HEK293 (cell line): ENCODE measurements at regions not wholly inside any gene's neighbourhood (a gene's known extent, or its start where the extent isn't known, plus 50 kb on each side); places are given as distances from the start of the nearest gene placed in this dataset.

ENCODE experiments used
- CTCF ChIA-PET: fragments of 350-600 bp; formaldehyde crosslinking; extraction: SDS; loops from one replicate; lab custom pipeline; 2021; ENCODE audit warnings: antibody characterized with exemption; lab: Yijun Ruan, JAX
- POLR2A ChIA-PET: fragments of 300-600 bp; formaldehyde crosslinking; extraction: SDS; loops from one replicate; lab custom pipeline; 2020; ENCODE audit warnings: antibody characterized with exemption, inconsistent platforms; lab: Yijun Ruan, JAX
- H3K27ac ChIP-seq: fragments of 200-500 bp; sonication (Bioruptor generic); 2 replicates; pipeline ENCODE4 v1.5.1; 2014; ENCODE audit warnings: low read depth, low read length, control low read depth, inconsistent platforms; ENCODE audit errors: extremely low read depth
- H3K36me3 ChIP-seq, 2 experiments: fragments of 200-500 bp in 1 of 2; sonication (Bioruptor generic) in 1 of 2; 1 replicate in 1 of 2; 2 replicates in 1 of 2; pipeline ENCODE4 v1.5.1; 2014 to 2017; ENCODE audit warnings: inconsistent platforms in 2 of 2, low read length in 2 of 2; ENCODE audit not compliant: control insufficient read depth in 2 of 2, insufficient read depth in 1 of 2
- H3K4me1 ChIP-seq: fragments of 200-500 bp; sonication (Bioruptor generic); 2 replicates; pipeline ENCODE4 v1.5.1; 2014; ENCODE audit warnings: mild to moderate bottlenecking, low read length, inconsistent platforms; ENCODE audit not compliant: control insufficient read depth, insufficient read depth
- H3K4me3 ChIP-seq: 2 replicates; pipeline ENCODE4 v1.5.1; 2011; ENCODE audit warnings: low read depth, mild to moderate bottlenecking, control low read depth, low read length, moderate library complexity
- H3K9me3 ChIP-seq: fragments of 200-500 bp; sonication (Bioruptor generic); 2 replicates; pipeline ENCODE4 v1.5.1; 2014; ENCODE audit warnings: low read depth, low read length, inconsistent platforms; ENCODE audit not compliant: control insufficient read depth, insufficient read depth
- PRDM2 ChIP-seq: fragments of 450-650 bp; formaldehyde crosslinking; IDR thresholded peaks from 2 replicates; pipeline ENCODE4 v1.5.1; 2016; ENCODE audit warnings: missing biosample characterization, missing genetic modification characterization, borderline replicate concordance
- SCRT2 ChIP-seq: fragments of 450-650 bp; formaldehyde crosslinking; IDR thresholded peaks from 2 replicates; pipeline ENCODE4 v1.5.1; 2016; ENCODE audit warnings: missing biosample characterization, missing genetic modification characterization
- ZNF112 ChIP-seq: fragments of 450-650 bp; formaldehyde crosslinking; IDR thresholded peaks from 2 replicates; pipeline ENCODE4 v1.5.0; 2017; ENCODE audit warnings: missing biosample characterization, missing genetic modification characterization
- ZNF140 ChIP-seq: fragments of 450-650 bp; formaldehyde crosslinking; IDR thresholded peaks from 2 replicates; pipeline ENCODE4 v1.5.1; 2016; ENCODE audit warnings: missing biosample characterization, missing genetic modification characterization
- ZNF146 ChIP-seq: fragments of 450-650 bp; formaldehyde crosslinking; IDR thresholded peaks from 2 replicates; pipeline ENCODE4 v1.5.1; 2016; ENCODE audit warnings: missing biosample characterization, missing genetic modification characterization
- ZNF169 ChIP-seq: fragments of 450-650 bp; formaldehyde crosslinking; IDR thresholded peaks from 2 replicates; pipeline ENCODE4 v1.5.1; 2016; ENCODE audit warnings: missing biosample characterization, missing genetic modification characterization
- ZNF19 ChIP-seq: fragments of 450-650 bp; formaldehyde crosslinking; IDR thresholded peaks from 2 replicates; pipeline ENCODE4; 2016; ENCODE audit warnings: missing biosample characterization, missing genetic modification characterization, low read depth
- ZNF274 ChIP-seq, 2 experiments: fragments of 200-500 bp in 1 of 2; fragments of 450-650 bp in 1 of 2; sonication (Bioruptor generic) in 1 of 2; formaldehyde crosslinking in 1 of 2; IDR thresholded peaks; 2 replicates each; pipeline versions ENCODE4 v1.5.1 to v1.6.1; 2014 to 2016; ENCODE audit warnings: borderline replicate concordance in 1 of 2, inconsistent platforms in 1 of 2, low read length in 1 of 2, missing biosample characterization in 1 of 2, missing genetic modification characterization in 1 of 2
- ZNF518A ChIP-seq: fragments of 450-650 bp; formaldehyde crosslinking; conservative IDR thresholded peaks from 2 replicates; pipeline ENCODE4 v1.5.1; 2016; ENCODE audit warnings: low read depth, missing biosample characterization, missing genetic modification characterization
- ZNF560 ChIP-seq: fragments of 450-650 bp; formaldehyde crosslinking; IDR thresholded peaks from 2 replicates; pipeline ENCODE4 v1.5.1; 2017; ENCODE audit warnings: missing biosample characterization, missing genetic modification characterization, borderline replicate concordance
- ZNF585B ChIP-seq: fragments of 450-650 bp; formaldehyde crosslinking; IDR thresholded peaks from 2 replicates; pipeline ENCODE4 v1.5.1; 2016; ENCODE audit warnings: missing biosample characterization, missing genetic modification characterization
- ZNF645 ChIP-seq: fragments of 450-650 bp; formaldehyde crosslinking; IDR thresholded peaks from 2 replicates; pipeline ENCODE4; 2016; ENCODE audit warnings: missing biosample characterization, missing genetic modification characterization
- ZNF777 ChIP-seq: fragments of 450-650 bp; formaldehyde crosslinking; IDR thresholded peaks from 2 replicates; pipeline ENCODE4 v1.5.1; 2017; ENCODE audit warnings: missing biosample characterization, missing genetic modification characterization, borderline replicate concordance
- TF ChIP-seq, protein P1 (sequence below): fragments of 450-650 bp; formaldehyde crosslinking; IDR thresholded peaks from 2 replicates; pipeline ENCODE4 v1.5.1; 2017; ENCODE audit warnings: missing biosample characterization, missing genetic modification characterization
- TF ChIP-seq, protein P2 (sequence below): fragments of 450-650 bp; formaldehyde crosslinking; IDR thresholded peaks from 2 replicates; pipeline ENCODE4 v1.5.1; 2017; ENCODE audit warnings: missing biosample characterization, missing genetic modification characterization
- TF ChIP-seq, protein P3 (sequence below): fragments of 450-650 bp; formaldehyde crosslinking; IDR thresholded peaks from 2 replicates; pipeline ENCODE4 v1.5.1; 2016; ENCODE audit warnings: missing biosample characterization, missing genetic modification characterization

DNA sequence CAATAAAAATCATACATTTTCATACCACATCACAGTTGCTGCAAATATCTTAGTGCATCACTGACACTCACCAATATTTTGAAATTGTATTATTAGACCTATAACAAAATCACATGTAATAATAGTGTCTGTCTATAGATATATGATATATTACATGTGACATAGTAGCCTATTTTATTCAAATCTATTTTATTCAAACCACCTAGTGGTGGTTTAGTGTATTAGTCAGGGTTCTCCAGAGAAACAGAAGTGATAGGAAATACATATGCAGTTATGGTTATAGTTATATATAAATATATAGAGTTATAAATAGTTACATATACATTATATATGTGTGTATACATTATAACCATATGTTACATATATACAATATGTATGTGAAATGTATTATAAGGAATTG lies 366.5 kb upstream of the ARID1B start:
- H3K27ac ChIP-seq, result no peak overlapping the region
- no peak overlapping the region for H3K4me3 ChIP-seq
- H3K9me3 ChIP-seq, result no peaks in the 10 kb centered on the region
- H3K4me1 ChIP-seq, result no peaks in the 10 kb centered on the region
- H3K36me3 ChIP-seq, result no peaks in the 10 kb centered on the region
- CTCF ChIA-PET, result no interaction called here
- TF ChIP-seq ZNF140 (tag by site-specific recombination) (no peak), ZNF146 (tag by site-specific recombination) (no peak), ZNF169 (tag by site-specific recombination) (no peak), SCRT2 (no peak), ZNF112 (tag by site-specific recombination) (no peak), PRDM2 (no peak), ZNF585B (tag by site-specific recombination) (no peak), ZNF560 (tag by site-specific recombination) (no peak), ZNF777 (no peak)
- TF ChIP-seq, protein P1, sequence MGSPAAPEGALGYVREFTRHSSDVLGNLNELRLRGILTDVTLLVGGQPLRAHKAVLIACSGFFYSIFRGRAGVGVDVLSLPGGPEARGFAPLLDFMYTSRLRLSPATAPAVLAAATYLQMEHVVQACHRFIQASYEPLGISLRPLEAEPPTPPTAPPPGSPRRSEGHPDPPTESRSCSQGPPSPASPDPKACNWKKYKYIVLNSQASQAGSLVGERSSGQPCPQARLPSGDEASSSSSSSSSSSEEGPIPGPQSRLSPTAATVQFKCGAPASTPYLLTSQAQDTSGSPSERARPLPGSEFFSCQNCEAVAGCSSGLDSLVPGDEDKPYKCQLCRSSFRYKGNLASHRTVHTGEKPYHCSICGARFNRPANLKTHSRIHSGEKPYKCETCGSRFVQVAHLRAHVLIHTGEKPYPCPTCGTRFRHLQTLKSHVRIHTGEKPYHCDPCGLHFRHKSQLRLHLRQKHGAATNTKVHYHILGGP (tag by site-specific recombination), result no peak
- TF ChIP-seq, protein P2, sequence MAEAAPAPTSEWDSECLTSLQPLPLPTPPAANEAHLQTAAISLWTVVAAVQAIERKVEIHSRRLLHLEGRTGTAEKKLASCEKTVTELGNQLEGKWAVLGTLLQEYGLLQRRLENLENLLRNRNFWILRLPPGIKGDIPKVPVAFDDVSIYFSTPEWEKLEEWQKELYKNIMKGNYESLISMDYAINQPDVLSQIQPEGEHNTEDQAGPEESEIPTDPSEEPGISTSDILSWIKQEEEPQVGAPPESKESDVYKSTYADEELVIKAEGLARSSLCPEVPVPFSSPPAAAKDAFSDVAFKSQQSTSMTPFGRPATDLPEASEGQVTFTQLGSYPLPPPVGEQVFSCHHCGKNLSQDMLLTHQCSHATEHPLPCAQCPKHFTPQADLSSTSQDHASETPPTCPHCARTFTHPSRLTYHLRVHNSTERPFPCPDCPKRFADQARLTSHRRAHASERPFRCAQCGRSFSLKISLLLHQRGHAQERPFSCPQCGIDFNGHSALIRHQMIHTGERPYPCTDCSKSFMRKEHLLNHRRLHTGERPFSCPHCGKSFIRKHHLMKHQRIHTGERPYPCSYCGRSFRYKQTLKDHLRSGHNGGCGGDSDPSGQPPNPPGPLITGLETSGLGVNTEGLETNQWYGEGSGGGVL, result no peak
- TF ChIP-seq, protein P3, sequence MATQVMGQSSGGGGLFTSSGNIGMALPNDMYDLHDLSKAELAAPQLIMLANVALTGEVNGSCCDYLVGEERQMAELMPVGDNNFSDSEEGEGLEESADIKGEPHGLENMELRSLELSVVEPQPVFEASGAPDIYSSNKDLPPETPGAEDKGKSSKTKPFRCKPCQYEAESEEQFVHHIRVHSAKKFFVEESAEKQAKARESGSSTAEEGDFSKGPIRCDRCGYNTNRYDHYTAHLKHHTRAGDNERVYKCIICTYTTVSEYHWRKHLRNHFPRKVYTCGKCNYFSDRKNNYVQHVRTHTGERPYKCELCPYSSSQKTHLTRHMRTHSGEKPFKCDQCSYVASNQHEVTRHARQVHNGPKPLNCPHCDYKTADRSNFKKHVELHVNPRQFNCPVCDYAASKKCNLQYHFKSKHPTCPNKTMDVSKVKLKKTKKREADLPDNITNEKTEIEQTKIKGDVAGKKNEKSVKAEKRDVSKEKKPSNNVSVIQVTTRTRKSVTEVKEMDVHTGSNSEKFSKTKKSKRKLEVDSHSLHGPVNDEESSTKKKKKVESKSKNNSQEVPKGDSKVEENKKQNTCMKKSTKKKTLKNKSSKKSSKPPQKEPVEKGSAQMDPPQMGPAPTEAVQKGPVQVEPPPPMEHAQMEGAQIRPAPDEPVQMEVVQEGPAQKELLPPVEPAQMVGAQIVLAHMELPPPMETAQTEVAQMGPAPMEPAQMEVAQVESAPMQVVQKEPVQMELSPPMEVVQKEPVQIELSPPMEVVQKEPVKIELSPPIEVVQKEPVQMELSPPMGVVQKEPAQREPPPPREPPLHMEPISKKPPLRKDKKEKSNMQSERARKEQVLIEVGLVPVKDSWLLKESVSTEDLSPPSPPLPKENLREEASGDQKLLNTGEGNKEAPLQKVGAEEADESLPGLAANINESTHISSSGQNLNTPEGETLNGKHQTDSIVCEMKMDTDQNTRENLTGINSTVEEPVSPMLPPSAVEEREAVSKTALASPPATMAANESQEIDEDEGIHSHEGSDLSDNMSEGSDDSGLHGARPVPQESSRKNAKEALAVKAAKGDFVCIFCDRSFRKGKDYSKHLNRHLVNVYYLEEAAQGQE, result no peak
- POLR2A ChIA-PET, result no interaction called here

- H3K36me3 ChIP-seq, result no peaks in the 10 kb centered on the region
- no peaks in the 10 kb centered on the region for H3K9me3 ChIP-seq
- POLR2A ChIA-PET, result no interaction called here
- no peak overlapping the region for H3K4me3 ChIP-seq
- no peaks in the 10 kb centered on the region for H3K4me1 ChIP-seq
- H3K27ac ChIP-seq, result no peak overlapping the region
- CTCF ChIA-PET, result interaction anchor here (0.5 to 0.7 kb wide), 2 partner anchors 18 to 306 kb away, joined by 3 read pairs; no protein-coding TSS in a partner anchor
- TF ChIP-seq ZNF274 (IDR thresholded peaks at IDR 0.05; ENCODE audit: low read length) (no peak), ZNF274 (tag by site-specific recombination; IDR thresholded peaks at IDR 0.05; ENCODE audit: borderline replicate concordance) (no peak), ZNF19 (tag by site-specific recombination) (no peak), ZNF518A (tag by site-specific recombination) (no peak), ZNF645 (tag by site-specific recombination) (no peak)
These were observed 368.5 kb upstream of the ARID1B start for GRCh38 chr6:156408655-156409054.
